Left ventricle myocardium superior (tissue), 1 donor: ENCODE measurements at regions not wholly inside any gene's neighbourhood (a gene's known extent, or its start where the extent isn't known, plus 50 kb on each side); places are given as distances from the start of the nearest gene placed in this dataset.

Experiments used
- ATAC-seq: fragments of 200-7000 bp; cut with Tn5 transposase; one replicate; pipeline ENCODE4 v1.9.1; 2020; ENCODE audit warnings: mild to moderate bottlenecking, moderate library complexity
- DNase-seq: peaks from one replicate; pipeline ENCODE4 v3.0.0-alpha.2; 2020
- intact Hi-C: fragments of 100-400 bp; cut with micrococcal nuclease; formaldehyde crosslinking; loops from one replicate; pipeline ENCODE4 v1.11.0; 2022
- donor health status: DM: no; HTN: yes; CAD: no; lungs with severe emphysema.

DNA sequence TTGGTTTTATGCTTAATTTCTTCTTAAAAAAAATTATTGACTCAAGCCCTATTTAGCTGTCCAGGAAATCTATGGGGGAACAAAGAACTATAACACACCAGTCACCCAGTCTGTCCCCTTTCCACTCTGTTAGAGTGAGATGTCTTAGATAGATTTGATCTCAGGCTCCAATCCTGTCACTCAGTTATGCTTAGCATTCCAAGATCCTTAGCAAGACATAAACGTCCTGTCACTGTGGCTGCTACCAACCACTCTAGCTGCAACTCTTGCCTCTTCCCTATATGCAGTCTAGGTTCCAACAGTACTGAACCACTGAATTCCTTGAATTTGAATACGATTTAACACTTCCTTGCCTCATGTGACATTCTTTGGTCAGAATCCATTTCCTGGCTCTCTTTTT, 241.9 kb upstream of the NWD2 start:
- DNase-seq, result no peak
- ATAC-seq, result no peak
- intact Hi-C loops, result no loop called here

DNA sequence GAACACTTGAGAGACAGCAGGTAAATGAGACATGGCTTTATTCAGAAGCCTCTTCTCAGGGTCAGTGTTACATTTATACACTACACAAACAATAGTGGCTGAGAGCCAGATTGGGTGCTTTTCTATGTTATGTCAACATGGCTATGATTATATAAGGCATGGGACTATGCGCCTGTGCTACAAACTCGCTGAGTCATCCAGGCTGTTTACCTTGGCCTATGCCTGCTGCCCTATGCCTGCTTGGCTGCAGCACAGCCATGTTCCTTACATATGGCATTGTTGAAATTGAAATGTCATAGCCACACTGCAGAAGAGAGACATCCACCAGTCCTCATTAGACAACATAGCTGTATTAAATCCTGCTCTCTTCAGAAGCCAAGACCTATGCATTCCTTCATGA, 236.3 kb upstream of the NWD2 start:
- ATAC-seq (no peak), DNase-seq (no peak)
- intact Hi-C loops, result no loop called here

DNA sequence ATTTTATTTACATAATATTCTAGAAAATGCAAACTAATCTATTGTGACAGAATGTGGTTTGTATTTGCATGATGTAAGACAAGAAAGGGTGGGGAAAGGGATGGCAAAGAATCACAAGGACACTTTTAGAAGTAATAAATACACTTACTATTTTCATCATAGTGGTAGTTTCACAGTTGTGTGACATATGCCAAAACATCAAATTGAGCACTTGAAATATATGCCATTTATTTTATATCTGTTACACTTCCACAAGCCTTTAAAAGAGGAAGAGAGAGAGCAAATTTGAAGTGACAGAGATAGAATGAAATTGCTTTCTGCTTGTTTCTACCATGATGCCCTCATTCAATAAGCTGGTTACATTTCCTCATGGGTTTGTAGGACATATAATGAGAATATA, 230.0 kb upstream of the NWD2 start:
- ATAC-seq (no peak), DNase-seq (no peak)
- intact Hi-C loops, result no loop called here

GRCh38 chr4:37015391-37015790, 229.2 kb upstream of the NWD2 start:
- intact Hi-C loops, result no loop called here
- no peak for ATAC-seq
- DNase-seq, result no peak

DNA sequence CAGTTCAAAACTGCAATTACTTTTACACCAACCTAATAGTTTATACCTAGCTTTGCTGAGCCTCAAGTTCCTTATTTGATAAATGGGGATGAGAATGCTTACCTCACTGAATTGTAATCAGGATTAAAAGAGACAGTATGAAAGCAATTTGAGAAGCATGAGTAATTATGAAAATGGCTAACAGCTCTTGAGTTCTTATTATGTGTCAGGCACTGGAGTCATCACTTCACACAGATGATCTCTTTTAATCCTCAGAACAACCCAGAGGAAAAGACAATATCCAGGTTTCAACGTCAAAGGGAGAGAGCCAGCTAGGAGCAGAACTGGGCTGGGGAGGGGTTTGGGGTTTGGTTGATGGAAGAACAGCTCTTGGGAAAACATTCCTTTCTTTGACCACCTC, 221.0 kb upstream of the NWD2 start:
- DNase-seq (no peak), ATAC-seq (no peak)
- intact Hi-C loops, result no loop called here

DNA sequence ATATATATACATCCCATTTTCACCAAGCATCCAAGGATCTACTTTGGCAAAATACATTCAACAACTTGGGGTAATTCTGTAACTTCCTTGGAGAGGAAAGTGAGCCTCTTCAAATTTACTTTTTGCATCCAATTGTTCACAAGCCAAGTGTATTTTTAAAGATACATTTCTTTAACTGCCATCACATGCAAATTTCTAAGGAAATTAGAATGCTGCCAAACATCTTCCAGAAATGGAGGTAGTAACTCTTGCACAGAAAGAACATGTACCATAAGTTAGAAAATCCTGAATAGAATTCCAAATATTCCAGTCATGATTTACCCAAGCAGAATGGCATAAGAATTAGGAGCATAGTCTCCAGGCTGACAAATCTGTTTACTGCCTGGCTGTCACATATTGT, 220.5 kb upstream of the NWD2 start:
- intact Hi-C loops, result no loop called here
- DNase-seq (no peak), ATAC-seq (no peak)

DNA sequence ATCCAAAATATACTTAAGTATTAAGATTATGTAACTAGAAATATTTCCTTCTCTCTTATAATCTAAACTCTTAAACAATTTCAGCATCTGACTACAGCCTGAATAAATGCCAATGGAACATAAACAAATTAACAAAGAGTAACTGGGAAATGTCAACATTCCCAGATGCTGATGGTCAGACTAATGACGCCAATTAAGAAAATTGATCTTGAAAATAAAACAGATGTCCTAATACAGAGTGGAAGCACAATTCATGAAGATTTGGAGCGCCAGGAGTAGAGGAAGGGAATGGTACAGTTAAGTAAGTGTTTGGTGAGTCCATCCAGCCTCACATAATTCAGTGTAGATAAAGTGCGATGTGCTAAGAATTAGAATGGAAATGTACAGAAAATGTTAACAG, 203.7 kb upstream of the NWD2 start:
- intact Hi-C loops, result no loop called here
- no peak for DNase-seq
- no peak for ATAC-seq

DNA sequence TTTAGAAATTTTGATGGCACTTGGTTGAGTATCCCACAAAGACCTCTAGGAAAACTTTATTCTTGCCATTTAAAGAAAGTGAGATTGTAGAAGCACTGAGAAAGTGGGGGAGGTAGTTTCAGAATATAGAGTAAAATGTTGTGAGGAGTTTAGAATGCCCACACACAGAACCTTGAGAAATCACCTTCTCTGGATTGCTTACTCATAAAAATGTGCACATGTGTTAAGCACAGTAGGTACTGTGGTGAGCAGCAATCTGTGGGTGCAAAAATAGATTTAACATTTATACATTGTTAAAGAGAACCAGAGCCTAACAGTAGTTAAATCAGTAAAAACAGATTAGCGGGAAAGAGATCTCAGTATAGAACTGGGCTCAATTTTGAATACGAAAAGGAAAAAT, 201.2 kb upstream of the NWD2 start:
- DNase-seq (no peak), ATAC-seq (no peak)
- intact Hi-C loops, result no loop called here

DNA sequence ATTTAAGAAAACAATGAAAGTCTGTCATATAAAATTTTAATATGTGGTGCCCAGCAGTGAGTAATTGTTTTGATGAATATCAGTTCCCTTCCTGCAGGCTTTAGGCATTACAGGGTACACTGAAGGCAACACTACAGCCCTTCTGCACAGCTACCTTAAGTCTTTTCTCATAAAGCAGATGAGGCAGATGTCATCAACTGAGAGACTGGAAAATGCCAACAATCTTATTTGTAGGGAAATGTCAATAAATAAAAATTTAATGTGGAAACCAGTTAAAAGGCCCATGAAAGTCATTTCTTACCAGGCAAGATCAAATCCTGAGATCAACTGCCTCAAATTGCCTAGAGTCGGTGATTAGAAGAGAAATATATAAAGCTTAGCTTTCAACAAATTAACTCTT, 193.4 kb upstream of the NWD2 start:
- ATAC-seq, result no peak
- DNase-seq, result no peak
- intact Hi-C loops, result no loop called here

DNA sequence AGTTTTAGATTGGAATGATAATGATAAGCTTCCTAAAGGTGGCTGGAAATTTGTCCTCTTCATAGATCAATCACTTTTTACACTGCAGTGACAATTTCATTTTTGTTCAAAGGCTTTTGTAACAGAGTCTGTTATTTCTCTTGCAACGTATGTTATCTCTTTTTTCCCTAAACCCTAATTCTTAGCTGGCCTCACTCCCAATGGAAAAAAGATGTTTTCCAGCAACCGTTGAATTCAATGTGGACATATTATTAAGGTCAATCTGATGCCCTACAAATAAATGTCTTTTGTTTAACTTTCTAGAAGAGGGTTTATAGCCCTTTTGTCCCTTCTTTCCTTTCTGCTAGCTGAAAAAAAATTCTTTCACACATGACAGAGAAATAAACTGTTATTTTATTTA, 192.7 kb upstream of the NWD2 start:
- ATAC-seq (no peak), DNase-seq (no peak)
- intact Hi-C loops, result no loop called here

GRCh38 chr4:37054531-37055077, 189.9 kb upstream of the NWD2 start:
- DNase-seq (no peak), ATAC-seq (no peak)
- intact Hi-C loops, result no loop called here

- intact Hi-C loops, result no loop called here
- ATAC-seq, result no peak
- DNase-seq, result no peak
These were observed 185.7 kb upstream of the NWD2 start for GRCh38 chr4:37058826-37059225.

DNA sequence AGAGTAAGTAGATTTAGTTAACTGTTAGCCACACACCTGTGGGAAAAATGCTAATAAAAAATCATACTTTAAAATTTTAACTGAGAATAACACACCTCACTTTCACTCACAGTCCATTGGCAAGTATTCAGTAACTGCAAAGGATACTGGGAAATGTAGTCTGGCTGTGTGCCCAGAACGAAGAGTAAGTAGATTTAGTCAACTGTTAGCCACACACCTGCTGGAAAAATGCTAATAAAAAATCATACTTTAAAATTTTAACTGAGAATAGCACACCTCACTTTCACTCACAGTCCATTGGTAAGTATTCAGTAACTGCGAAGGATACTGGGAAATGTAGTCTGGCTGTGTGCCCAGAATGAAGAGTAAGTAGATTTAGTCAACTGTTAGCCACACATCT, 178.4 kb upstream of the NWD2 start:
- ATAC-seq (no peak), DNase-seq (no peak)
- intact Hi-C loops, result no loop called here

GRCh38 chr4:37068580-37068979, 176.0 kb upstream of the NWD2 start:
- intact Hi-C loops, result no loop called here
- ATAC-seq, result no peak
- DNase-seq, result no peak

- intact Hi-C loops, result no loop called here
- ATAC-seq (no peak), DNase-seq (no peak)
These were observed 174.5 kb upstream of the NWD2 start for GRCh38 chr4:37070041-37070440.

GRCh38 chr4:37071576-37071975, 173.0 kb upstream of the NWD2 start:
- intact Hi-C loops, result no loop called here
- no peak for ATAC-seq
- no peak for DNase-seq

DNA sequence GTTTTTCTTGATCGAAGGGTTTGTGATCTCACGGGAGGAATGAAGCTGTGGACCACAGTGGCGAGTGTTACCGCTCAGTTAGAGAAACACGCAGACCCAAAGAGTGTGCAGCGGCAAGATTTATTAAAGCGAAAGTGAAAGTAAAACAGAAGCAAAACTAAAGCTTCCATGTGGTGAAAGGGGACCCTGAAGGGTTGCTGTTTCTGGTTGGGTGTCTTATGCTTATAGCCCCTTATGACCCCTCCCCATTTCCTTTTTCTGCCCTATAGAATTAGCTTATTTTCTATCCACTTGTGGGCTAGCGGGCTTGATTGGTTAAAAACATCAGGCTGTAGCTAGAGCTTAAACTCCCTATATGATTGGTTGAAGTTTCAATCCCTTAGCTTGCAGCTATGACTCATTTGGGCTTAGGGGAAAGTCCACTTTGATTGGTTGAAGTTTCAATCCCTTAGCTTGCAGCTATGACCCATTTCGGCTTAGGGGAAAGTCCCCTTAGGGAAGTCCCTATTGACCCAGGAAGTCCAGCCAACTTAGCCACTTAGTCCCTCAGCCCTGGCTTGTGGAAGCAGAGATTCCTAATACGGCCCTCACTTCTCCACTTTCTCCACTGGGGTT, 171.2 kb upstream of the NWD2 start:
- intact Hi-C loops, result no loop called here
- DNase-seq, result no peak

DNA sequence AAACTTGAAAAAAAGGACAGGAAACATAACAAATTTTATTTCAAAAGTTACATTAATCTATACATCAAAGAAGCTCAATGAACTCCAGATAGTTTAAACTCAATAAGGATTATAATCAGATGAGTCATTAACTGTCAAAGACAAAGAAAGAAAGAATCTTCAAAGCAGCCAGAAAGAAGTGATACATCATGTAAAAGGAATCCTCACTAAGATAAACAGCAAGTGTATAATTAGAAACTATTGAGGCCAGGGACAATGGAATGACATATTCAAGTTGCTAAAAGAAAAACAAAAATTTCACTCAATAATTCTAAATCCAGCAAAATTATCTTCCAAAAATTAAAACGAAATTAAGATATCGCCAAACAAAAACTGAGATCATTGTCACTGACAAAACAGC, 161.6 kb upstream of the NWD2 start:
- ATAC-seq, result no peak
- no peak for DNase-seq
- intact Hi-C loops, result no loop called here

More for the DNA sequence above, 171.2 kb upstream of the NWD2 start:
- no peak for ATAC-seq

- ATAC-seq (no peak), DNase-seq (no peak)
- intact Hi-C loops, result no loop called here
These were observed 148.6 kb upstream of the NWD2 start for GRCh38 chr4:37095925-37096324.

GRCh38 chr4:37101182-37101581, 143.4 kb upstream of the NWD2 start:
- DNase-seq (no peak), ATAC-seq (no peak)
- intact Hi-C loops, result no loop called here

- intact Hi-C loops, result no loop called here
- ATAC-seq (no peak), DNase-seq (no peak)
These were observed 142.9 kb upstream of the NWD2 start for GRCh38 chr4:37101686-37102085.

GRCh38 chr4:37109756-37110155, 134.8 kb upstream of the NWD2 start:
- intact Hi-C loops, result no loop called here
- ATAC-seq, result no peak
- no peak for DNase-seq
